Kidney (tissue), 13 donors: ENCODE measurements at regions not wholly inside any gene's neighbourhood (a gene's known extent, or its start where the extent isn't known, plus 50 kb on each side); places are given as distances from the start of the nearest gene placed in this dataset.

Experiments used
- DNase-seq, 5 donors: peaks; one replicate each; pipeline ENCODE4 v3.0.0-alpha.2; 2013 to 2020
- FAIRE-seq: peaks from 2 replicates; lab custom pipeline; 2012; peaks lifted over from hg19 to GRCh38; lab: Jason Lieb, UNC
- H3K27ac ChIP-seq, 2 donors: one replicate each; pipeline ENCODE4 v1.7.0; 2013; ENCODE audit warnings: low read depth in 2 of 2, low read length in 2 of 2, inconsistent platforms in 1 of 2
- H3K27me3 ChIP-seq: one replicate; pipeline ENCODE4 v1.7.1; 2013; ENCODE audit warnings: low read length, inconsistent platforms; ENCODE audit not compliant: control insufficient read depth, insufficient read depth
- H3K36me3 ChIP-seq, 3 donors: one replicate each; pipeline versions ENCODE4 v1.7.0 to v1.7.1; 2013; ENCODE audit warnings: low read length in 3 of 3, control low read depth in 1 of 3, inconsistent platforms in 1 of 3; ENCODE audit not compliant: insufficient read depth in 3 of 3, control insufficient read depth in 2 of 3
- H3K4me1 ChIP-seq, 3 donors: one replicate each; pipeline versions ENCODE4 v1.7.0 to v1.7.1; 2013; ENCODE audit warnings: low read length in 3 of 3, inconsistent platforms in 1 of 3, low read depth in 1 of 3; ENCODE audit not compliant: control insufficient read depth in 2 of 3, insufficient read depth in 2 of 3
- H3K4me3 ChIP-seq, 3 donors: one replicate each; pipeline versions ENCODE4 v1.7.0 to v1.8.1; 2013; ENCODE audit warnings: low read length in 3 of 3, control low read depth in 1 of 3, inconsistent platforms in 1 of 3
- H3K9ac ChIP-seq, 3 donors: one replicate each; pipeline versions ENCODE4 v1.7.0 to v1.7.1; 2013; ENCODE audit warnings: low read length in 3 of 3, control low read depth in 1 of 3, inconsistent platforms in 1 of 3
- H3K9me3 ChIP-seq, 3 donors: one replicate each; pipeline versions ENCODE4 v1.7.0 to v1.7.1; 2013; ENCODE audit warnings: low read length in 3 of 3, control low read depth in 1 of 3, inconsistent platforms in 1 of 3; ENCODE audit not compliant: control insufficient read depth in 2 of 3, insufficient read depth in 1 of 3
- intact Hi-C: fragments of 100-400 bp; cut with DNase I; formaldehyde crosslinking; loops from one replicate; pipeline ENCODE4 v1.11.1; 2022
- TF ChIP-seq, protein P1 (sequence below): IDR thresholded peaks from 3 replicates; pipeline ENCODE4 v1.5.1; 2012; ENCODE audit warnings: mild to moderate bottlenecking, moderate library complexity, borderline replicate concordance; ENCODE audit not compliant: insufficient read depth; ENCODE audit errors: extremely low read depth
- donor health status: control.
- donor health status: control.
- donor health status: control.
- donor health status: control.
- donor health status: control.
- donor health status: DM: yes; HTN: yes; CAD: no.
- donor health status: Normal renal cell carcinoma (clear cell type).

DNA sequence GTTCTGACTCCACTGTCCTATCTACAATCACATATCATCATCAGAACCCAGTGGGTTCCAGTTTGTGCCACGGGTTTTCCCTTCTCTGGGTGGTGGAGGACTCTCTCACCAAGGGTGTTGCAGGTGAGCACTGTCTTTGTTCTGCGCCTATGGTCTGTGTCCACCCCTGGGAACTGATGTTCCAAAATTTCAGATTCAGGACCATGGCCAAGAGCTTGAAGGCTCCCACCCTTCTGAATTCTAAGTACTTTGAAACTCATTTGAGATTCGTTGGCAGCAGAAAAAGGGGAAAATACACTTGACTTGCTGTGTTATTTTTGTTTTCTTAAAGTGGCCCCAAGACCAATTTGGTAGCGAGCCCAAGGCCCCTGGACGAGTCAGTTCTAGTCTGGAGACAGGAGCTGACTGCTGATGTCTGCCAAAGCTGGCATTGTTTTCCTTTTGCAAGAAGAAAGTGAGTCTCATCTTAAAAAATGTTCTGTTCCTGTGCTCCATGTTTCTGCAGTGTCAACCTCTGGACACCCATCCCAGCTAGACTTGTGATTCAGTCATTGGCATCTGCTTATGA, 310.9 kb downstream of the HAPSTR1 start:
- no peaks in the 10 kb centered on the region for H3K36me3 ChIP-seq
- DNase-seq (no peak), FAIRE-seq (no peak)
- H3K27ac ChIP-seq: no peak overlapping the region
- H3K4me1 ChIP-seq: no peaks in the 10 kb centered on the region
- TF ChIP-seq, protein P1, sequence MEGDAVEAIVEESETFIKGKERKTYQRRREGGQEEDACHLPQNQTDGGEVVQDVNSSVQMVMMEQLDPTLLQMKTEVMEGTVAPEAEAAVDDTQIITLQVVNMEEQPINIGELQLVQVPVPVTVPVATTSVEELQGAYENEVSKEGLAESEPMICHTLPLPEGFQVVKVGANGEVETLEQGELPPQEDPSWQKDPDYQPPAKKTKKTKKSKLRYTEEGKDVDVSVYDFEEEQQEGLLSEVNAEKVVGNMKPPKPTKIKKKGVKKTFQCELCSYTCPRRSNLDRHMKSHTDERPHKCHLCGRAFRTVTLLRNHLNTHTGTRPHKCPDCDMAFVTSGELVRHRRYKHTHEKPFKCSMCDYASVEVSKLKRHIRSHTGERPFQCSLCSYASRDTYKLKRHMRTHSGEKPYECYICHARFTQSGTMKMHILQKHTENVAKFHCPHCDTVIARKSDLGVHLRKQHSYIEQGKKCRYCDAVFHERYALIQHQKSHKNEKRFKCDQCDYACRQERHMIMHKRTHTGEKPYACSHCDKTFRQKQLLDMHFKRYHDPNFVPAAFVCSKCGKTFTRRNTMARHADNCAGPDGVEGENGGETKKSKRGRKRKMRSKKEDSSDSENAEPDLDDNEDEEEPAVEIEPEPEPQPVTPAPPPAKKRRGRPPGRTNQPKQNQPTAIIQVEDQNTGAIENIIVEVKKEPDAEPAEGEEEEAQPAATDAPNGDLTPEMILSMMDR: no peak
- intact Hi-C loops: no loop called here
- no peaks in the 10 kb centered on the region for H3K27me3 ChIP-seq
- H3K9ac ChIP-seq: no peak overlapping the region
- H3K9me3 ChIP-seq: peaks cover 0 to 8% (median 0%) of the 10 kb centered on the region in 3 donors
- no peak overlapping the region for H3K4me3 ChIP-seq

DNA sequence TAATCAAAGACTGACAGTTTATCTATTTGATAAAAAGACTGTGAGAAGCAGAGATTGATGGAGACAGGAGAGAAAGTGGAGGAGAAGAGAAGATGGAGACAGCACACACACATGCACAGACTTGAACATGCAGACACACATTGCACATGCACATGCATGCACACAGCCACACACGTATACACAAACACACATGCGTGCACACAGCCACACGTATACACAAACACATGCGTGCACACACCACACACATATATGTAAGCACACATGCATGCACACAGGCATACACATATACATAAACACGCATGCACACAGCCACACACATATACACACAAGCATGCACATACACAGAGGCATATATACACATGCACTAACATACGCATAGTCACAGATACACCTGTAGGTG, 313.4 kb downstream of the HAPSTR1 start:
- no peak overlapping the region for H3K27ac ChIP-seq
- FAIRE-seq (no peak), DNase-seq (no peak)
- H3K4me1 ChIP-seq: no peaks in the 10 kb centered on the region
- TF ChIP-seq, protein P1: no peak
- no peaks in the 10 kb centered on the region for H3K27me3 ChIP-seq
- H3K9me3 ChIP-seq: peaks cover 0 to 4% (median 0%) of the 10 kb centered on the region in 3 donors
- H3K36me3 ChIP-seq: no peaks in the 10 kb centered on the region
- no peak overlapping the region for H3K9ac ChIP-seq
- intact Hi-C loops: no loop called here
- H3K4me3 ChIP-seq: no peak overlapping the region

DNA sequence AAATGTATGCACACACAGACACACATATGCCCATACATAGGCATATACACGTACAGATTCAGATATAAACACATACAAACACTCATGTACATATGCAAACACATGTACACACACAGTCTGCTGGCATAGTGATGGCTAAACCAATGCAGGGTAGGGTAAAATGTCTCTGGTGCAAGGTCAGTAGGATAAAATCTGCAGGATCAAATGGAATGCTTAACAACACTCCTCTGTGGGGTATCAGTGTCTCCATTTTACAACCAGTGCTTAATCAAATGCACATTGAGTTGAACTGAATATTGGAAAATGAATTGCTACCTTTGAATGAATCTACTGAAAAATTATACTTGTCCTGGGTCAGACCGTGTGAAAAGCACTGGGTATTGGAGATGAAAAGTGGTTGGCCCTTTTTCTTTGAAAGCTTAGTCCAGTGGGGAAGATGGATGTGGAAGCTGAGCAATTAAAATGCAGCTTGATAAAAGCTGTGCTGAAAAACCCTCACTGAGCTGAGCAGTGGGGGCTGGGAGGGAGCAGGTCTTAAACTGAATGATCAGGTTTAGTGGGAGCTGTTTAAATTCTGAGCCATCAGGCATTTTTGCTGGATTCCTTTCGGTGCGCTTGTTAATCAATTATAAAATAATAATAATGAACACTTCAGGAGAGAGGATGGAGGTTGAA, 314.7 kb downstream of the HAPSTR1 start:
- H3K4me3 ChIP-seq: no peak overlapping the region
- no peak for DNase-seq
- no peak overlapping the region for H3K9ac ChIP-seq
- intact Hi-C loops: no loop called here
- TF ChIP-seq, protein P1: no peak
- FAIRE-seq: no peak
- no peaks in the 10 kb centered on the region for H3K36me3 ChIP-seq
- peaks cover 0 to 4% (median 0%) of the 10 kb centered on the region in 3 donors for H3K9me3 ChIP-seq
- H3K27me3 ChIP-seq: no peaks in the 10 kb centered on the region
- no peaks in the 10 kb centered on the region for H3K4me1 ChIP-seq
- no peak overlapping the region for H3K27ac ChIP-seq
